LHCN-M2 (cell line): ENCODE measurements at regions not wholly inside any gene's neighbourhood (a gene's known extent, or its start where the extent isn't known, plus 50 kb on each side); places are given as distances from the start of the nearest gene placed in this dataset.

ENCODE experiments used
- DNase-seq: peaks from one replicate; pipeline ENCODE4 v3.0.0-alpha.2; 2012; ENCODE audit warnings: low read depth

GRCh38 chr2:70036290-70036689, 51.0 kb upstream of the PCBP1 start:
- no peak for DNase-seq

- no peak for DNase-seq
Measured at GRCh38 chr2:70035344-70035844, 51.9 kb upstream of the PCBP1 start.

GRCh38 chr2:70030724-70031420, 56.4 kb upstream of the PCBP1 start:
- no peak for DNase-seq

GRCh38 chr2:70029814-70030409, 57.4 kb upstream of the PCBP1 start:
- peak; percentile 59 for DNase-seq

- DNase-seq: no peak
Measured at GRCh38 chr2:70024284-70024683, 62.9 kb upstream of the ASPRV1 start.

- DNase-seq: no peak
Measured at GRCh38 chr2:70019096-70019495, 57.7 kb upstream of the ASPRV1 start.

- no peak for DNase-seq
Measured at GRCh38 chr2:70017962-70018361, 56.5 kb upstream of the ASPRV1 start.

GRCh38 chr2:70014959-70015358, 53.5 kb upstream of the ASPRV1 start:
- DNase-seq: no peak

- no peak for DNase-seq
Measured at GRCh38 chr2:70012887-70013286, 51.5 kb upstream of the ASPRV1 start.

- no peak for DNase-seq
Measured at GRCh38 chr2:70011786-70012185, 50.4 kb upstream of the ASPRV1 start.

GRCh38 chr2:70011335-70011734, 49.9 kb upstream of the ASPRV1 start:
- no peak for DNase-seq
